ENCODE measurements at regions not wholly inside any gene's neighbourhood (a gene's known extent, or its start where the extent isn't known, plus 50 kb on each side); places are given as distances from the start of the nearest gene placed in this dataset.

DNA sequence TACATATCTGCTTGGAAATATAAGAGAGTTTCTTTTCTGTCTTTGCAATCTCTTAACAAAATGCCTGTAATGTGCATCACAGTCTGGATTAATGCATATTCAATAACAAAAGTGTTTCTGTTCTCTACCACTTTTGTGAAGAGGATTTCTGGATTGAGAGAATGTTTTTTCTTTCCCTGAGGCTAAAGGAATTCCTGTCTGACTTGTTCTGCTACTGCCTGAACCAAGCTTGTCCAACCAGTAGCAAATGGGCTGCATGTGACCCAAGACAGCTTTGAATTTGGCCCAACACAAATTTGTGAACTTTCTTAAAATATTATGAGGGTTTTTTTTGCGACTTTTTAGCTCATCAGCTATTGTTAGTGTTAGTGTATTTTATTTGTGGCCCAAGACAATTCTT lies 1133.9 kb downstream of the SH3BGRL start:
- TF ChIP-seq, protein P1, sequence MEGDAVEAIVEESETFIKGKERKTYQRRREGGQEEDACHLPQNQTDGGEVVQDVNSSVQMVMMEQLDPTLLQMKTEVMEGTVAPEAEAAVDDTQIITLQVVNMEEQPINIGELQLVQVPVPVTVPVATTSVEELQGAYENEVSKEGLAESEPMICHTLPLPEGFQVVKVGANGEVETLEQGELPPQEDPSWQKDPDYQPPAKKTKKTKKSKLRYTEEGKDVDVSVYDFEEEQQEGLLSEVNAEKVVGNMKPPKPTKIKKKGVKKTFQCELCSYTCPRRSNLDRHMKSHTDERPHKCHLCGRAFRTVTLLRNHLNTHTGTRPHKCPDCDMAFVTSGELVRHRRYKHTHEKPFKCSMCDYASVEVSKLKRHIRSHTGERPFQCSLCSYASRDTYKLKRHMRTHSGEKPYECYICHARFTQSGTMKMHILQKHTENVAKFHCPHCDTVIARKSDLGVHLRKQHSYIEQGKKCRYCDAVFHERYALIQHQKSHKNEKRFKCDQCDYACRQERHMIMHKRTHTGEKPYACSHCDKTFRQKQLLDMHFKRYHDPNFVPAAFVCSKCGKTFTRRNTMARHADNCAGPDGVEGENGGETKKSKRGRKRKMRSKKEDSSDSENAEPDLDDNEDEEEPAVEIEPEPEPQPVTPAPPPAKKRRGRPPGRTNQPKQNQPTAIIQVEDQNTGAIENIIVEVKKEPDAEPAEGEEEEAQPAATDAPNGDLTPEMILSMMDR (conservative IDR thresholded peaks at IDR 0.05; ENCODE audit: low read depth, low read length) = no peak
- TF ChIP-seq EZH2phosphoT487 (IDR thresholded peaks at IDR 0.05; ENCODE audit: borderline replicate concordance, low read length) = no peak
- no peak for TF ChIP-seq EZH2 (IDR thresholded peaks at IDR 0.05; ENCODE audit: low read length, unreplicated experiment)

All from PC-3 (cell line).